Trophoblast cell (in vitro differentiated cells and primary cell): ENCODE measurements at regions not wholly inside any gene's neighbourhood (a gene's known extent, or its start where the extent isn't known, plus 50 kb on each side); places are given as distances from the start of the nearest gene placed in this dataset.

ENCODE experiments used
- DNase-seq, 2 donors: peaks; one replicate each; pipeline ENCODE4 v3.0.0-alpha.2; 2016
- H2AFZ ChIP-seq: 2 replicates; pipeline ENCODE4 v1.6.1; 2013; ENCODE audit warnings: low read length, moderate library complexity, mild to moderate bottlenecking; ENCODE audit not compliant: insufficient read depth, poor library complexity
- H2AK5ac ChIP-seq: 2 replicates; pipeline ENCODE4 v1.6.1; 2013; ENCODE audit warnings: mild to moderate bottlenecking, low read length
- H2BK120ac ChIP-seq: 2 replicates; pipeline ENCODE4 v1.6.1; 2013; ENCODE audit warnings: low read length, mild to moderate bottlenecking, moderate library complexity; ENCODE audit not compliant: insufficient read depth, poor library complexity
- H2BK12ac ChIP-seq: 2 replicates; pipeline ENCODE4 v1.6.1; 2013; ENCODE audit warnings: mild to moderate bottlenecking, low read length, moderate library complexity
- H2BK5ac ChIP-seq: 2 replicates; pipeline ENCODE4 v1.6.1; 2013; ENCODE audit warnings: low read length, low read depth, moderate library complexity, mild to moderate bottlenecking; ENCODE audit not compliant: poor library complexity
- H3K14ac ChIP-seq: 2 replicates; pipeline ENCODE4 v1.6.1; 2013; ENCODE audit warnings: mild to moderate bottlenecking, low read length
- H3K18ac ChIP-seq: 2 replicates; pipeline ENCODE4 v1.6.1; 2013; ENCODE audit warnings: mild to moderate bottlenecking, low read length
- H3K23ac ChIP-seq: 2 replicates; pipeline ENCODE4 v1.6.1; 2013; ENCODE audit warnings: low read length
- H3K27ac ChIP-seq: 2 replicates; pipeline ENCODE4 v1.5.1; 2013; ENCODE audit warnings: low read depth, mild to moderate bottlenecking, inconsistent platforms, low read length, moderate library complexity
- H3K27me3 ChIP-seq: 2 replicates; pipeline ENCODE4 v1.6.1; 2013; ENCODE audit warnings: inconsistent platforms, mild to moderate bottlenecking, low read length, moderate library complexity; ENCODE audit not compliant: insufficient read depth
- H3K36me3 ChIP-seq, 2 experiments: 1 replicate in 1 of 2; 2 replicates in 1 of 2; pipeline ENCODE4 v1.6.1; 2013; ENCODE audit warnings: low read length in 2 of 2, mild to moderate bottlenecking in 2 of 2, moderate library complexity in 1 of 2; ENCODE audit not compliant: insufficient read depth in 2 of 2, control insufficient read depth in 1 of 2
- H3K4ac ChIP-seq: 2 replicates; pipeline ENCODE4 v1.6.1; 2013; ENCODE audit warnings: low read depth, mild to moderate bottlenecking, low read length, moderate library complexity
- H3K4me1 ChIP-seq, 2 experiments: 1 replicate in 1 of 2; 2 replicates in 1 of 2; pipeline ENCODE4 v1.6.1; 2013; ENCODE audit warnings: low read length in 2 of 2, mild to moderate bottlenecking in 2 of 2, moderate library complexity in 1 of 2; ENCODE audit not compliant: insufficient read depth in 2 of 2, control insufficient read depth in 1 of 2
- H3K4me2 ChIP-seq: 2 replicates; pipeline ENCODE4 v1.6.1; 2013; ENCODE audit warnings: inconsistent platforms, mild to moderate bottlenecking, low read length, moderate library complexity
- H3K4me3 ChIP-seq: 2 replicates; pipeline ENCODE4 v1.5.1; 2013; ENCODE audit warnings: mild to moderate bottlenecking, low read depth, low read length, inconsistent platforms
- H3K79me1 ChIP-seq: one replicate; pipeline ENCODE4 v1.6.1; 2013; ENCODE audit warnings: low read length
- H3K79me2 ChIP-seq: 2 replicates; pipeline ENCODE4 v1.6.1; 2013; ENCODE audit warnings: low read length, mild to moderate bottlenecking; ENCODE audit not compliant: control insufficient read depth, insufficient read depth, poor library complexity
- H3K9ac ChIP-seq: 2 replicates; pipeline ENCODE4 v1.6.1; 2013; ENCODE audit warnings: mild to moderate bottlenecking, low read length
- H3K9me3 ChIP-seq: 2 replicates; pipeline ENCODE4 v1.6.1; 2013; ENCODE audit warnings: low read depth, mild to moderate bottlenecking, control low read depth, inconsistent platforms, low read length; ENCODE audit not compliant: insufficient read depth
- H4K12ac ChIP-seq: 2 replicates; pipeline ENCODE4 v1.6.1; 2013; ENCODE audit warnings: low read depth, mild to moderate bottlenecking, low read length, moderate library complexity
- H4K8ac ChIP-seq: 2 replicates; pipeline ENCODE4 v1.6.1; 2013; ENCODE audit warnings: low read depth, mild to moderate bottlenecking, low read length, moderate library complexity
- H4K91ac ChIP-seq: one replicate; pipeline ENCODE4 v1.6.1; 2013; ENCODE audit warnings: low read depth, mild to moderate bottlenecking, low read length, moderate library complexity
- WGBS: extraction: QIAGEN DNeasy Blood & Tissue Kit; methylation state at CpG from one replicate; pipeline ENCODE4 v1.1.7; 2013; ENCODE audit warnings: missing lambda C conversion rate; ENCODE audit not compliant: insufficient read length, insufficient coverage; ENCODE audit errors: extremely low coverage; 5-methylcytosine and 5-hydroxymethylcytosine counted together

- no peaks in the 10 kb centered on the region for H3K79me2 ChIP-seq
- no CpG with 5 or more reads among the region's 3 CpGs for WGBS
- H3K14ac ChIP-seq: no peak overlapping the region
- H3K27ac ChIP-seq: no peak overlapping the region
- no peaks in the 10 kb centered on the region for H3K9me3 ChIP-seq
- H3K36me3 ChIP-seq: no peaks in the 10 kb centered on the region
- no peak overlapping the region for H2AFZ ChIP-seq
- no peak overlapping the region for H2BK120ac ChIP-seq
- no peak overlapping the region for H3K4ac ChIP-seq
- H3K4me3 ChIP-seq: no peak overlapping the region
- H2AK5ac ChIP-seq: no peak overlapping the region
- H3K23ac ChIP-seq: no peak overlapping the region
- H3K79me1 ChIP-seq: no peaks in the 10 kb centered on the region
- H4K91ac ChIP-seq: no peak overlapping the region
- no peak overlapping the region for H3K18ac ChIP-seq
- no peak overlapping the region for H2BK5ac ChIP-seq
- H3K27me3 ChIP-seq: no peaks in the 10 kb centered on the region
- no peak for DNase-seq
- H3K4me2 ChIP-seq: no peak overlapping the region
- no peak overlapping the region for H2BK12ac ChIP-seq
- no peak overlapping the region for H3K9ac ChIP-seq
- no peak overlapping the region for H4K8ac ChIP-seq
- no peak overlapping the region for H4K12ac ChIP-seq
- H3K4me1 ChIP-seq: no peaks in the 10 kb centered on the region
Observed at GRCh38 chr9:117649126-117649525, 55.1 kb upstream of the TLR4 start.

GRCh38 chr9:117644932-117645636 is 59.1 kb upstream of the TLR4 start:
- no peak overlapping the region for H4K91ac ChIP-seq
- H3K4me1 ChIP-seq: no peaks in the 10 kb centered on the region
- no peak overlapping the region for H4K12ac ChIP-seq
- no peak overlapping the region for H2BK12ac ChIP-seq
- no peak overlapping the region for H3K23ac ChIP-seq
- WGBS: 100% methylated on average over 1 of the region's 6 CpGs
- H2BK120ac ChIP-seq: no peak overlapping the region
- no peak for DNase-seq
- H3K36me3 ChIP-seq: no peaks in the 10 kb centered on the region
- H3K27me3 ChIP-seq: no peaks in the 10 kb centered on the region
- no peak overlapping the region for H4K8ac ChIP-seq
- H2BK5ac ChIP-seq: no peak overlapping the region
- no peak overlapping the region for H3K14ac ChIP-seq
- no peak overlapping the region for H3K9ac ChIP-seq
- no peaks in the 10 kb centered on the region for H3K79me1 ChIP-seq
- no peaks in the 10 kb centered on the region for H3K9me3 ChIP-seq
- no peak overlapping the region for H2AK5ac ChIP-seq
- H2AFZ ChIP-seq: no peak overlapping the region
- no peak overlapping the region for H3K18ac ChIP-seq
- no peak overlapping the region for H3K27ac ChIP-seq
- no peaks in the 10 kb centered on the region for H3K79me2 ChIP-seq
- no peak overlapping the region for H3K4ac ChIP-seq
- peak overlapping the region; percentile 20 for H3K4me2 ChIP-seq
- no peak overlapping the region for H3K4me3 ChIP-seq

GRCh38 chr9:117644133-117644931 is 59.9 kb upstream of the TLR4 start:
- Histone ChIP-seq H3K9me3 (no peaks in the 10 kb centered on the region), H3K9ac (no peak overlapping the region), H4K91ac (no peak overlapping the region), H4K8ac (no peak overlapping the region), H3K14ac (no peak overlapping the region), H3K79me2 (no peaks in the 10 kb centered on the region), H3K36me3 (no peaks in the 10 kb centered on the region), H3K27ac (no peak overlapping the region), H3K27me3 (no peaks in the 10 kb centered on the region), H2BK5ac (no peak overlapping the region), H4K12ac (no peak overlapping the region), H2BK12ac (no peak overlapping the region), H3K79me1 (no peaks in the 10 kb centered on the region), H2BK120ac (no peak overlapping the region), H3K4me1 (no peaks in the 10 kb centered on the region), H3K18ac (no peak overlapping the region), H3K23ac (no peak overlapping the region), H2AK5ac (no peak overlapping the region), H3K4me3 (no peak overlapping the region), H3K4ac (no peak overlapping the region), H3K4me2 (peak overlapping the region; percentile 20), H2AFZ (no peak overlapping the region)
- DNase-seq: peak; percentile 38 to 78
- no CpG with 5 or more reads among the region's 11 CpGs for WGBS

GRCh38 chr9:117643288-117643654 is 60.9 kb upstream of the TLR4 start:
- Histone ChIP-seq H3K18ac (no peak overlapping the region), H4K8ac (no peak overlapping the region), H2AK5ac (no peak overlapping the region), H3K27me3 (no peaks in the 10 kb centered on the region), H3K79me2 (no peaks in the 10 kb centered on the region), H2BK120ac (no peak overlapping the region), H4K91ac (no peak overlapping the region), H3K36me3 (no peaks in the 10 kb centered on the region), H3K9ac (no peak overlapping the region), H3K27ac (no peak overlapping the region), H4K12ac (no peak overlapping the region), H2AFZ (no peak overlapping the region), H3K23ac (no peak overlapping the region), H3K4me3 (no peak overlapping the region), H3K14ac (no peak overlapping the region), H2BK5ac (no peak overlapping the region), H3K4me1 (no peaks in the 10 kb centered on the region), H3K79me1 (no peaks in the 10 kb centered on the region), H3K4ac (no peak overlapping the region), H2BK12ac (no peak overlapping the region), H3K4me2 (no peak overlapping the region), H3K9me3 (no peaks in the 10 kb centered on the region)
- no CpG with 5 or more reads among the region's 6 CpGs for WGBS
- no peak for DNase-seq
